ENCODE measurements at regions not wholly inside any gene's neighbourhood (a gene's known extent, or its start where the extent isn't known, plus 50 kb on each side); places are given as distances from the start of the nearest gene placed in this dataset.

DNA sequence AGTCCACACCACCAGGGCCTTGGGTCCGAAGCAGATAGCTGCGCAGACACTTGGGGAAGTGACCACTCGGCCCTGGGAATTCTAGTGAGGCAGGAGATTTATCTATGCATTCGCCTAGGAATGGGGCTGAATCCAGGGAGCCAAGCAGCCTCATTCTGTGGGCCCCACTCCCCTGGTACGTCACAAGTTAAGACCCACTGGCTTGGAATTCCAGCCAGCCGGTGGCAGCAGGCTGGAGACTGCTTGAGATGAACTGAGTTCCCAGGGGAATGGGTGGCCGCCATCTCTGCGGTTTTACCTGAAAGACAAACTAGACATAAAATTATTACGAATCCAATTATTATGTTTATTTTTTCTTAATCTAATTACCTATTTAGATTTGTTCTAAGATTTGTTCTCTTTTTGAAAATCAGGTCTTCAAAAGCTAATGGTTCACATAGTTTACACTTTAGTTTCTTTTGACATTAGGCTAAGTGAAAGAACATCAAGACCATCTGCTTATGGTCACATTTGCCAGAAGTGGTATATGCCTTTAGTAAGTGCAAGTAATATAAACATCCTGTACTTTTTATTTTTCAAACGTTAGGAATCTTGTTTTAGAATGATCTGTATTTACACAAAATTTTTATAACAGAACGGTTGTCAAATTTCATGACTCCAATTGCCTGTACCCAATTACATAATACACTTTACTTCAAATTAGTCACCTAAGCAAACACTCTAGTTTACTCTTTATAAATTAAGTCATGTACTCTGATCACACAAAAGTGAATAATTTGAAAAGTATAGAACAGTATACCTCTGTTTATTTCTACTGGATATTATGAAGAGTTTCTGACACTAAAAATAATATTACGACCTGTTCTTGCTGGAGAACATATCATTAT, 74.4 kb downstream of the SLITRK6 start:
- BruUV-seq (replicated peaks) = no TSS peak
- H2AK5ac ChIP-seq (ENCODE audit: low read depth, low read length) = peak overlapping the region; percentile 68
- H4K91ac ChIP-seq (ENCODE audit: insufficient read depth, low read depth, low read length) = peak overlapping the region; percentile 18; the same call in 1 of the 2 replicates
- ChIA-PET POLR2A (ENCODE audit: unreplicated experiment) (no interaction called here), CTCF (no interaction called here)
- dilution Hi-C loops (cut with HindIII; ENCODE audit: low sequenced_read_pairs, unreplicated experiment) = no loop called here
- H2BK5ac ChIP-seq (ENCODE audit: low read depth, low read length, poor library complexity, severe bottlenecking) = peak overlapping the region; percentile 4
- no peak overlapping the region for H2BK15ac ChIP-seq (ENCODE audit: low read depth, low read length)
- H3K9me1 ChIP-seq (ENCODE audit: insufficient read depth, low read length) = no peaks in the 10 kb centered on the region
- in situ Hi-C loops (cut with MboI; ENCODE audit: low sequenced_read_pairs) = no loop called here
- H3K27me3 ChIP-seq (ENCODE audit: control insufficient read depth, insufficient read depth, low read length) = no peaks in the 10 kb centered on the region
- no peak overlapping the region for H3K4me2 ChIP-seq (ENCODE audit: low read depth, low read length)
- H3K9ac ChIP-seq (ENCODE audit: low read depth, low read length) = no peak overlapping the region
- intact Hi-C loops (cut with micrococcal nuclease) = loop anchor here (5.0 kb wide), 1 partner anchor 197 kb away; no protein-coding TSS in a partner anchor
- H4K8ac ChIP-seq (ENCODE audit: low read depth in 2 of 2, low read length in 2 of 2) = peak overlapping the region in 1 of 2 experiments; percentile 34; a peak in 2 of 4 replicates
- H4K5ac ChIP-seq (ENCODE audit: low read depth, low read length) = peak overlapping the region; percentile 9; the same call in 1 of the 2 replicates
- peak overlapping the region; percentile 67 for H2BK20ac ChIP-seq (ENCODE audit: low read depth, low read length)
- peak overlapping the region; percentile 72 for H2BK120ac ChIP-seq (ENCODE audit: low read depth, low read length)
- H3K23ac ChIP-seq (ENCODE audit: low read depth, low read length) = no peak overlapping the region; the same call in 1 of the 2 replicates
- peak overlapping the region; percentile 48; the same call in 1 of the 2 replicates for H3K14ac ChIP-seq (replicated peaks; ENCODE audit: low read depth, low read length)
- H3K4me1 ChIP-seq (ENCODE audit: control insufficient read depth, insufficient read depth, low read length) = peaks cover 6% of the 10 kb centered on the region; the same call in 1 of the 2 replicates
- DNase-seq (peak; percentile 68), ATAC-seq (ENCODE audit: low read depth) (peak; percentile 67)
- no peaks in the 10 kb centered on the region for H3K79me1 ChIP-seq (ENCODE audit: low read depth in 1 of 2, low read length in 2 of 2)
- no peak overlapping the region for H3K4me3 ChIP-seq (ENCODE audit: insufficient read depth, low read depth, low read length)
- H3K56ac ChIP-seq (ENCODE audit: extremely low read depth, insufficient read depth, low read length) = no peak overlapping the region
- no peak overlapping the region for H2AK9ac ChIP-seq (replicated peaks; ENCODE audit: low read depth, low read length, poor library complexity)
- H4K20me1 ChIP-seq (ENCODE audit: insufficient read depth, low read length) = no peaks in the 10 kb centered on the region
- H3K4ac ChIP-seq (ENCODE audit: low read depth, low read length) = peak overlapping the region; percentile 53
- H3K36me3 ChIP-seq (ENCODE audit: control insufficient read depth, insufficient read depth, low read length) = no peaks in the 10 kb centered on the region
- H3K27ac ChIP-seq (ENCODE audit: insufficient read depth, low read length) = peak overlapping the region; percentile 80
- no CpG with 5 or more reads among the region's 12 CpGs for WGBS, 2 experiments (ENCODE audit: extremely low coverage in 2 of 2, insufficient read length in 1 of 2)
- peak overlapping the region; percentile 75 for H3K18ac ChIP-seq (ENCODE audit: low read depth, low read length)
- peaks cover 2% of the 10 kb centered on the region; the same call in 1 of the 2 replicates for H3K9me3 ChIP-seq (ENCODE audit: control insufficient read depth, insufficient read depth, low read length)
- H2AFZ ChIP-seq (replicated peaks; ENCODE audit: low read length, poor library complexity) = peak overlapping the region; percentile 18
- TF ChIP-seq, protein P1, sequence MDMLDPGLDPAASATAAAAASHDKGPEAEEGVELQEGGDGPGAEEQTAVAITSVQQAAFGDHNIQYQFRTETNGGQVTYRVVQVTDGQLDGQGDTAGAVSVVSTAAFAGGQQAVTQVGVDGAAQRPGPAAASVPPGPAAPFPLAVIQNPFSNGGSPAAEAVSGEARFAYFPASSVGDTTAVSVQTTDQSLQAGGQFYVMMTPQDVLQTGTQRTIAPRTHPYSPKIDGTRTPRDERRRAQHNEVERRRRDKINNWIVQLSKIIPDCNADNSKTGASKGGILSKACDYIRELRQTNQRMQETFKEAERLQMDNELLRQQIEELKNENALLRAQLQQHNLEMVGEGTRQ (IDR thresholded peaks at IDR 0.05; ENCODE audit: low read depth, low read length) = no peak
- TF ChIP-seq MAFK (IDR thresholded peaks at IDR 0.05; ENCODE audit: low read depth, low read length) = no peak
- no peak for TF ChIP-seq SMC3 (IDR thresholded peaks at IDR 0.05; ENCODE audit: low read depth, low read length)
- TF ChIP-seq MAZ (IDR thresholded peaks at IDR 0.05; ENCODE audit: borderline replicate concordance, low read depth, low read length) = no peak
- no peak for TF ChIP-seq BHLHE40 (IDR thresholded peaks at IDR 0.05; ENCODE audit: low read depth, low read length)
- TF ChIP-seq MXI1 (IDR thresholded peaks at IDR 0.05; ENCODE audit: borderline replicate concordance, low read depth, low read length) = no peak
- TF ChIP-seq NFE2L2 (IDR thresholded peaks at IDR 0.05; ENCODE audit: low read depth, low read length) = no peak
- no peak for TF ChIP-seq CHD1 (IDR thresholded peaks at IDR 0.05; ENCODE audit: low read depth, low read length)
- no peak for TF ChIP-seq FOS (IDR thresholded peaks at IDR 0.05; ENCODE audit: low read depth, low read length)
- no peak for TF ChIP-seq RAD21 (IDR thresholded peaks at IDR 0.05; ENCODE audit: low read length)
- TF ChIP-seq POLR2A (IDR thresholded peaks at IDR 0.05; ENCODE audit: low read depth, low read length) = no peak
- no peak for TF ChIP-seq RFX5 (IDR thresholded peaks at IDR 0.05; ENCODE audit: low read depth, low read length)
- TF ChIP-seq RCOR1 (IDR thresholded peaks at IDR 0.05; ENCODE audit: insufficient replicate concordance, low read length) = no peak
- no peak for TF ChIP-seq CEBPB (IDR thresholded peaks at IDR 0.05; ENCODE audit: low read depth, low read length)
- TF ChIP-seq, protein P2, sequence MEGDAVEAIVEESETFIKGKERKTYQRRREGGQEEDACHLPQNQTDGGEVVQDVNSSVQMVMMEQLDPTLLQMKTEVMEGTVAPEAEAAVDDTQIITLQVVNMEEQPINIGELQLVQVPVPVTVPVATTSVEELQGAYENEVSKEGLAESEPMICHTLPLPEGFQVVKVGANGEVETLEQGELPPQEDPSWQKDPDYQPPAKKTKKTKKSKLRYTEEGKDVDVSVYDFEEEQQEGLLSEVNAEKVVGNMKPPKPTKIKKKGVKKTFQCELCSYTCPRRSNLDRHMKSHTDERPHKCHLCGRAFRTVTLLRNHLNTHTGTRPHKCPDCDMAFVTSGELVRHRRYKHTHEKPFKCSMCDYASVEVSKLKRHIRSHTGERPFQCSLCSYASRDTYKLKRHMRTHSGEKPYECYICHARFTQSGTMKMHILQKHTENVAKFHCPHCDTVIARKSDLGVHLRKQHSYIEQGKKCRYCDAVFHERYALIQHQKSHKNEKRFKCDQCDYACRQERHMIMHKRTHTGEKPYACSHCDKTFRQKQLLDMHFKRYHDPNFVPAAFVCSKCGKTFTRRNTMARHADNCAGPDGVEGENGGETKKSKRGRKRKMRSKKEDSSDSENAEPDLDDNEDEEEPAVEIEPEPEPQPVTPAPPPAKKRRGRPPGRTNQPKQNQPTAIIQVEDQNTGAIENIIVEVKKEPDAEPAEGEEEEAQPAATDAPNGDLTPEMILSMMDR (conservative IDR thresholded peaks at IDR 0.05; ENCODE audit: low read depth, low read length) = no peak

Data from IMR-90 (cell line).